ENCODE measurements at regions not wholly inside any gene's neighbourhood (a gene's known extent, or its start where the extent isn't known, plus 50 kb on each side); places are given as distances from the start of the nearest gene placed in this dataset.

- Histone ChIP-seq H2BK5ac (ENCODE audit: low read depth, low read length, poor library complexity, severe bottlenecking) (no peak overlapping the region), H3K9me3 (ENCODE audit: control insufficient read depth, insufficient read depth, low read length) (no peaks in the 10 kb centered on the region)
These were observed 1023.5 kb upstream of the CELF2 start for GRCh38 chr10:9994131-9994530.

More at GRCh38 chr10:9994131-9994530, 1023.5 kb upstream of the CELF2 start:
- H3K14ac ChIP-seq (replicated peaks; ENCODE audit: low read depth, low read length), result no peak overlapping the region
- in situ Hi-C loops (cut with MboI; ENCODE audit: low sequenced_read_pairs) (no loop called here), dilution Hi-C loops (cut with HindIII; ENCODE audit: low sequenced_read_pairs, unreplicated experiment) (no loop called here), intact Hi-C loops (cut with micrococcal nuclease) (no loop called here)
- no peak overlapping the region for H2AK9ac ChIP-seq (replicated peaks; ENCODE audit: low read depth, low read length, poor library complexity)
- no peak overlapping the region for H3K4me2 ChIP-seq (ENCODE audit: low read depth, low read length)
- ATAC-seq (ENCODE audit: low read depth) (no peak), DNase-seq (no peak)
- no peak overlapping the region for H3K18ac ChIP-seq (ENCODE audit: low read depth, low read length)
- no peak overlapping the region for H2AFZ ChIP-seq (replicated peaks; ENCODE audit: low read length, poor library complexity)
- H3K36me3 ChIP-seq (ENCODE audit: control insufficient read depth, insufficient read depth, low read length), result no peaks in the 10 kb centered on the region
- no peak overlapping the region for H3K27ac ChIP-seq (ENCODE audit: insufficient read depth, low read length)
- CTCF ChIA-PET, result no interaction called here
- no peak overlapping the region for H2BK20ac ChIP-seq (ENCODE audit: low read depth, low read length)
- H3K4me3 ChIP-seq (ENCODE audit: insufficient read depth, low read depth, low read length), result no peak overlapping the region
- no peaks in the 10 kb centered on the region for H3K4me1 ChIP-seq (ENCODE audit: control insufficient read depth, insufficient read depth, low read length)
- POLR2A ChIA-PET (ENCODE audit: unreplicated experiment), result no interaction called here
- H4K20me1 ChIP-seq (ENCODE audit: insufficient read depth, low read length), result no peaks in the 10 kb centered on the region
- no peaks in the 10 kb centered on the region for H3K27me3 ChIP-seq (ENCODE audit: control insufficient read depth, insufficient read depth, low read length)
- no peak overlapping the region for H3K9ac ChIP-seq (ENCODE audit: low read depth, low read length)
- H3K56ac ChIP-seq (ENCODE audit: extremely low read depth, insufficient read depth, low read length), result no peak overlapping the region
- no peak overlapping the region for H3K23ac ChIP-seq (ENCODE audit: low read depth, low read length)
- H2AK5ac ChIP-seq (ENCODE audit: low read depth, low read length), result no peak overlapping the region
- no peak overlapping the region for H2BK15ac ChIP-seq (ENCODE audit: low read depth, low read length)
- H4K91ac ChIP-seq (ENCODE audit: insufficient read depth, low read depth, low read length), result no peak overlapping the region
- TF ChIP-seq USF2 (IDR thresholded peaks at IDR 0.05; ENCODE audit: low read depth, low read length) (no peak), RCOR1 (IDR thresholded peaks at IDR 0.05; ENCODE audit: insufficient replicate concordance, low read length) (no peak), RFX5 (IDR thresholded peaks at IDR 0.05; ENCODE audit: low read depth, low read length) (no peak), ELK1 (IDR thresholded peaks at IDR 0.05; ENCODE audit: borderline replicate concordance, low read depth, low read length) (no peak), BHLHE40 (IDR thresholded peaks at IDR 0.05; ENCODE audit: low read depth, low read length) (no peak), MXI1 (IDR thresholded peaks at IDR 0.05; ENCODE audit: borderline replicate concordance, low read depth, low read length) (no peak), SMC3 (IDR thresholded peaks at IDR 0.05; ENCODE audit: low read depth, low read length) (no peak), POLR2A (IDR thresholded peaks at IDR 0.05; ENCODE audit: low read depth, low read length) (no peak), RAD21 (IDR thresholded peaks at IDR 0.05; ENCODE audit: low read length) (no peak), CTCF (conservative IDR thresholded peaks at IDR 0.05; ENCODE audit: low read depth, low read length) (no peak), NFE2L2 (IDR thresholded peaks at IDR 0.05; ENCODE audit: low read depth, low read length) (no peak), FOS (IDR thresholded peaks at IDR 0.05; ENCODE audit: low read depth, low read length) (no peak)
- no peak overlapping the region for H4K8ac ChIP-seq (ENCODE audit: low read depth in 2 of 2, low read length in 2 of 2)
- H3K79me1 ChIP-seq (ENCODE audit: low read depth in 1 of 2, low read length in 2 of 2), result no peaks in the 10 kb centered on the region
- BruUV-seq (replicated peaks), result no TSS peak
- H4K5ac ChIP-seq (ENCODE audit: low read depth, low read length), result no peak overlapping the region
- WGBS, 2 experiments (ENCODE audit: extremely low coverage in 2 of 2, insufficient read length in 1 of 2), result no CpG with 5 or more reads among the region's 3 CpGs
- H3K4ac ChIP-seq (ENCODE audit: low read depth, low read length), result no peak overlapping the region
- H2BK120ac ChIP-seq (ENCODE audit: low read depth, low read length), result no peak overlapping the region
- H3K9me1 ChIP-seq (ENCODE audit: insufficient read depth, low read length), result no peaks in the 10 kb centered on the region

All from IMR-90 (cell line).